DOHH2 (cell line): ENCODE measurements at regions not wholly inside any gene's neighbourhood (a gene's known extent, or its start where the extent isn't known, plus 50 kb on each side); places are given as distances from the start of the nearest gene placed in this dataset.

ENCODE experiments used
- H3F3A ChIP-seq: fragments of 200-600 bp; sonication (generic), shearing (Covaris generic); 2 replicates; pipeline ENCODE4 v1.6.0; 2016; ENCODE audit warnings: antibody characterized with exemption, mild to moderate bottlenecking; ENCODE audit not compliant: control insufficient read depth, insufficient read depth
- H3K27ac ChIP-seq: fragments of 200-600 bp; sonication (generic); 2 replicates; pipeline ENCODE4 v1.5.1; 2014; ENCODE audit warnings: low read depth, mild to moderate bottlenecking, low read length, moderate library complexity
- H3K27me3 ChIP-seq: fragments of 200-600 bp; sonication (generic); 2 replicates; pipeline ENCODE4 v1.6.1; 2014; ENCODE audit warnings: mild to moderate bottlenecking, low read length, mixed read lengths; ENCODE audit not compliant: control insufficient read depth
- H3K36me3 ChIP-seq: fragments of 200-600 bp; sonication (generic); 2 replicates; pipeline ENCODE4 v1.6.1; 2014; ENCODE audit warnings: mild to moderate bottlenecking, low read length, moderate library complexity, mixed read lengths; ENCODE audit not compliant: control insufficient read depth
- H3K4me1 ChIP-seq: fragments of 200-600 bp; sonication (generic); 2 replicates; pipeline ENCODE4 v1.6.1; 2014; ENCODE audit warnings: mild to moderate bottlenecking, low read length, mixed read lengths; ENCODE audit not compliant: control insufficient read depth
- H3K4me2 ChIP-seq: fragments of 200-600 bp; sonication (generic); 2 replicates; pipeline ENCODE4 v1.6.0; 2014; ENCODE audit warnings: mild to moderate bottlenecking, low read length, moderate library complexity
- H3K4me3 ChIP-seq: fragments of 200-600 bp; sonication (generic); 2 replicates; pipeline ENCODE4 v1.5.1; 2014; ENCODE audit warnings: mild to moderate bottlenecking, low read length, mixed read lengths
- H3K79me2 ChIP-seq: fragments of 200-600 bp; sonication (generic); 2 replicates; pipeline ENCODE4 v1.6.1; 2014; ENCODE audit warnings: mild to moderate bottlenecking, low read length, mixed read lengths; ENCODE audit not compliant: control insufficient read depth
- H3K9me2 ChIP-seq: fragments of 200-600 bp; sonication (generic); replicated peaks from 2 replicates; pipeline ENCODE4 v1.6.1; 2014; ENCODE audit warnings: mild to moderate bottlenecking, low read length, mixed read lengths; ENCODE audit not compliant: control insufficient read depth
- H3K9me3 ChIP-seq: fragments of 200-600 bp; sonication (generic); 2 replicates; pipeline ENCODE4 v1.6.1; 2014; ENCODE audit warnings: antibody characterized with exemption, low read length, mixed read lengths; ENCODE audit not compliant: control insufficient read depth, insufficient read depth
- H4K20me1 ChIP-seq: fragments of 200-600 bp; sonication (generic); 2 replicates; pipeline ENCODE4 v1.6.0; 2014; ENCODE audit warnings: low read depth, mild to moderate bottlenecking, antibody characterized with exemption, low read length, moderate library complexity; ENCODE audit not compliant: control insufficient read depth, insufficient read depth
- CTCF ChIP-seq: fragments of 200-600 bp; sonication (generic); IDR thresholded peaks from one replicate; pipeline ENCODE4 v1.5.1; 2014; ENCODE audit warnings: antibody characterized with exemption, mild to moderate bottlenecking, low read depth, low read length; ENCODE audit not compliant: poor library complexity, severe bottlenecking
- EZH2phosphoT487 ChIP-seq: fragments of 200-600 bp; sonication (generic); IDR thresholded peaks from 2 replicates; pipeline ENCODE4 v1.6.1; 2017; ENCODE audit warnings: borderline replicate concordance, mild to moderate bottlenecking, antibody characterized with exemption, low read length, moderate library complexity, mixed read lengths

- no peak overlapping the region for H3K4me3 ChIP-seq
- H3F3A ChIP-seq: no peaks in the 10 kb centered on the region
- no peaks in the 10 kb centered on the region for H3K27me3 ChIP-seq
- no peaks in the 10 kb centered on the region for H3K4me1 ChIP-seq
- no peak overlapping the region for H3K27ac ChIP-seq
- H3K9me2 ChIP-seq: no peaks in the 10 kb centered on the region
- no peaks in the 10 kb centered on the region for H4K20me1 ChIP-seq
- H3K9me3 ChIP-seq: no peaks in the 10 kb centered on the region; the same call in 1 of the 2 replicates
- TF ChIP-seq CTCF (no peak), EZH2phosphoT487 (no peak)
- H3K36me3 ChIP-seq: no peaks in the 10 kb centered on the region
- no peak overlapping the region for H3K4me2 ChIP-seq
- H3K79me2 ChIP-seq: no peaks in the 10 kb centered on the region
Measured at GRCh38 chr19:27758626-27759505, 1454.1 kb downstream of the UQCRFS1 start.

- TF ChIP-seq EZH2phosphoT487 (no peak), CTCF (no peak)
- no peaks in the 10 kb centered on the region for H4K20me1 ChIP-seq
- H3F3A ChIP-seq: no peaks in the 10 kb centered on the region
- no peak overlapping the region for H3K4me3 ChIP-seq
- no peaks in the 10 kb centered on the region for H3K79me2 ChIP-seq
- H3K4me1 ChIP-seq: no peaks in the 10 kb centered on the region
- no peaks in the 10 kb centered on the region; the same call in 1 of the 2 replicates for H3K9me3 ChIP-seq
- no peak overlapping the region for H3K4me2 ChIP-seq
- H3K27ac ChIP-seq: no peak overlapping the region
- no peaks in the 10 kb centered on the region for H3K36me3 ChIP-seq
- no peaks in the 10 kb centered on the region for H3K27me3 ChIP-seq
- no peaks in the 10 kb centered on the region for H3K9me2 ChIP-seq
Measured at GRCh38 chr19:27754700-27755099, 1458.3 kb downstream of the UQCRFS1 start.

GRCh38 chr19:27753622-27754021, 1459.3 kb downstream of the UQCRFS1 start:
- no peaks in the 10 kb centered on the region for H3K27me3 ChIP-seq
- no peaks in the 10 kb centered on the region for H3K36me3 ChIP-seq
- H3K4me3 ChIP-seq: no peak overlapping the region
- TF ChIP-seq CTCF (no peak), EZH2phosphoT487 (no peak)
- no peak overlapping the region for H3K27ac ChIP-seq
- H3K4me2 ChIP-seq: no peak overlapping the region
- no peaks in the 10 kb centered on the region for H3K4me1 ChIP-seq
- H3K9me3 ChIP-seq: no peaks in the 10 kb centered on the region; the same call in 1 of the 2 replicates
- no peaks in the 10 kb centered on the region for H4K20me1 ChIP-seq
- H3F3A ChIP-seq: no peaks in the 10 kb centered on the region
- no peaks in the 10 kb centered on the region for H3K79me2 ChIP-seq
- H3K9me2 ChIP-seq: no peaks in the 10 kb centered on the region
